KMS-11 (cell line): ENCODE measurements at regions not wholly inside any gene's neighbourhood (a gene's known extent, or its start where the extent isn't known, plus 50 kb on each side); places are given as distances from the start of the nearest gene placed in this dataset.

ENCODE experiments used
- H2AFZ ChIP-seq: fragments of 200-600 bp; sonication (generic); 2 replicates; pipeline ENCODE4 v1.6.1; 2016; ENCODE audit warnings: antibody characterized with exemption, mixed run types, low read depth
- H3K27ac ChIP-seq: fragments of 200-600 bp; sonication (generic); 2 replicates; pipeline ENCODE4 v1.6.1; 2016; ENCODE audit warnings: mild to moderate bottlenecking, mixed run types
- H3K27me3 ChIP-seq: fragments of 200-600 bp; sonication (generic); 2 replicates; pipeline ENCODE4 v1.6.1; 2017; ENCODE audit warnings: mild to moderate bottlenecking, low read depth, mixed run types, moderate library complexity; ENCODE audit not compliant: insufficient read depth
- H3K36me3 ChIP-seq: fragments of 200-600 bp; sonication (generic); 2 replicates; pipeline ENCODE4 v1.6.1; 2017; ENCODE audit warnings: mild to moderate bottlenecking, mixed run types; ENCODE audit not compliant: insufficient read depth
- H3K4me1 ChIP-seq: fragments of 200-600 bp; sonication (generic); 2 replicates; pipeline ENCODE4 v1.6.1; 2016; ENCODE audit warnings: mild to moderate bottlenecking, low read depth, mixed run types; ENCODE audit not compliant: poor library complexity, severe bottlenecking
- H3K4me2 ChIP-seq: fragments of 200-600 bp; sonication (generic); 2 replicates; pipeline ENCODE4 v1.7.0; 2016; ENCODE audit warnings: mild to moderate bottlenecking, mixed run types
- H3K4me3 ChIP-seq: fragments of 200-600 bp; sonication (generic); IDR thresholded peaks from 2 replicates; pipeline ENCODE4 v1.6.1; 2017; ENCODE audit warnings: low read depth, low read length, mixed read lengths; ENCODE audit not compliant: insufficient read depth
- H3K79me2 ChIP-seq: fragments of 200-600 bp; sonication (generic); 2 replicates; pipeline ENCODE4 v1.6.1; 2016; ENCODE audit warnings: low read depth, mixed run types; ENCODE audit not compliant: insufficient read depth
- H3K9ac ChIP-seq: fragments of 200-600 bp; sonication (generic); 2 replicates; pipeline ENCODE4 v1.6.1; 2016; ENCODE audit warnings: mild to moderate bottlenecking, mixed run types
- H4K20me1 ChIP-seq: fragments of 200-600 bp; sonication (generic); 2 replicates; pipeline ENCODE4 v1.6.1; 2016; ENCODE audit warnings: mild to moderate bottlenecking, mixed run types; ENCODE audit not compliant: insufficient read depth
- TF ChIP-seq, protein P1 (sequence below): fragments of 200-600 bp; sonication (generic); conservative IDR thresholded peaks from 2 replicates; pipeline ENCODE4 v1.6.1; 2017; ENCODE audit warnings: low read depth, mild to moderate bottlenecking, antibody characterized with exemption, low read length, moderate library complexity, mixed read lengths

DNA sequence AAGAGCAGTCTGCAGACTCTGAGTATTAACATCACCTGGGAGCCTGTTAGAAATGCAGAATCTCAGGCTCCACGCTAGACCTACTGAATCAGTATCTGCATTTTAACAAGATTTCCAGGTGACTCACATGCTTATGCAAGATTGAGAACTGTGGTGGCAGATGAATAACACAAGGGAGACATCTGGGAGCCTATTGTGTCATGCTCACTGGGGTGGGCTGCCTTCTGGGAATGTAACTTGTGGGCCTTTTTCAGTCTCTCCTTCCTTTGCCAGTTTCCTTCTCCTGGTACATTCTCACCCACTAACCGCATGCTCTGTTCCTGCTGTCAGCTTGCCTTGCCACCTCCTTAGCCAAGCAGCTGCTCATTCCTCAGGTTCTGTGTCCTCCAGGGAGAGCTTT, 176.6 kb upstream of the C9orf72 start:
- Histone ChIP-seq H3K79me2 (no peaks in the 10 kb centered on the region), H4K20me1 (no peaks in the 10 kb centered on the region), H3K36me3 (no peaks in the 10 kb centered on the region), H3K27ac (no peak overlapping the region), H3K4me3 (no peak overlapping the region), H3K9ac (no peak overlapping the region), H3K27me3 (no peaks in the 10 kb centered on the region), H3K4me2 (no peak overlapping the region), H3K4me1 (no peaks in the 10 kb centered on the region), H2AFZ (no peak overlapping the region)
- TF ChIP-seq, protein P1, sequence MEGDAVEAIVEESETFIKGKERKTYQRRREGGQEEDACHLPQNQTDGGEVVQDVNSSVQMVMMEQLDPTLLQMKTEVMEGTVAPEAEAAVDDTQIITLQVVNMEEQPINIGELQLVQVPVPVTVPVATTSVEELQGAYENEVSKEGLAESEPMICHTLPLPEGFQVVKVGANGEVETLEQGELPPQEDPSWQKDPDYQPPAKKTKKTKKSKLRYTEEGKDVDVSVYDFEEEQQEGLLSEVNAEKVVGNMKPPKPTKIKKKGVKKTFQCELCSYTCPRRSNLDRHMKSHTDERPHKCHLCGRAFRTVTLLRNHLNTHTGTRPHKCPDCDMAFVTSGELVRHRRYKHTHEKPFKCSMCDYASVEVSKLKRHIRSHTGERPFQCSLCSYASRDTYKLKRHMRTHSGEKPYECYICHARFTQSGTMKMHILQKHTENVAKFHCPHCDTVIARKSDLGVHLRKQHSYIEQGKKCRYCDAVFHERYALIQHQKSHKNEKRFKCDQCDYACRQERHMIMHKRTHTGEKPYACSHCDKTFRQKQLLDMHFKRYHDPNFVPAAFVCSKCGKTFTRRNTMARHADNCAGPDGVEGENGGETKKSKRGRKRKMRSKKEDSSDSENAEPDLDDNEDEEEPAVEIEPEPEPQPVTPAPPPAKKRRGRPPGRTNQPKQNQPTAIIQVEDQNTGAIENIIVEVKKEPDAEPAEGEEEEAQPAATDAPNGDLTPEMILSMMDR, result no peak

- no peaks in the 10 kb centered on the region for H4K20me1 ChIP-seq
- no peaks in the 10 kb centered on the region for H3K27me3 ChIP-seq
- TF ChIP-seq, protein P1, result no peak
- no peak overlapping the region for H3K4me3 ChIP-seq
- no peaks in the 10 kb centered on the region for H3K79me2 ChIP-seq
- H2AFZ ChIP-seq, result no peak overlapping the region
- H3K9ac ChIP-seq, result no peak overlapping the region
- no peak overlapping the region for H3K4me2 ChIP-seq
- no peaks in the 10 kb centered on the region for H3K4me1 ChIP-seq
- H3K36me3 ChIP-seq, result no peaks in the 10 kb centered on the region
- H3K27ac ChIP-seq, result no peak overlapping the region
These were observed 177.3 kb upstream of the C9orf72 start for GRCh38 chr9:27750566-27750965.

GRCh38 chr9:27752069-27752468, 178.8 kb upstream of the C9orf72 start:
- Histone ChIP-seq H3K9ac (no peak overlapping the region), H3K4me3 (no peak overlapping the region), H3K27me3 (no peaks in the 10 kb centered on the region), H3K4me1 (no peaks in the 10 kb centered on the region), H4K20me1 (no peaks in the 10 kb centered on the region), H3K79me2 (no peaks in the 10 kb centered on the region), H3K4me2 (no peak overlapping the region), H3K36me3 (no peaks in the 10 kb centered on the region), H2AFZ (no peak overlapping the region), H3K27ac (no peak overlapping the region)
- TF ChIP-seq, protein P1, result no peak

- no peak overlapping the region for H3K4me2 ChIP-seq
- H3K9ac ChIP-seq, result no peak overlapping the region
- no peak overlapping the region for H3K4me3 ChIP-seq
- TF ChIP-seq, protein P1, result no peak
- H4K20me1 ChIP-seq, result no peaks in the 10 kb centered on the region
- no peak overlapping the region for H2AFZ ChIP-seq
- no peak overlapping the region for H3K27ac ChIP-seq
- H3K79me2 ChIP-seq, result no peaks in the 10 kb centered on the region
- no peaks in the 10 kb centered on the region for H3K27me3 ChIP-seq
- H3K4me1 ChIP-seq, result no peaks in the 10 kb centered on the region
- H3K36me3 ChIP-seq, result no peaks in the 10 kb centered on the region
These were observed 182.6 kb upstream of the C9orf72 start for GRCh38 chr9:27755846-27756245.
